HG03460 (cell line): ENCODE measurements at regions not wholly inside any gene's neighbourhood (a gene's known extent, or its start where the extent isn't known, plus 50 kb on each side); places are given as distances from the start of the nearest gene placed in this dataset.
"Not testable (repeated sequence)": the region's sequence is repeated elsewhere in the genome, so short reads cannot be mapped to it uniquely, and the experiment has no call there.

ENCODE experiments used
- ATAC-seq: cut with Tn5 transposase; IDR thresholded peaks from one replicate; pipeline ENCODE4 v1.9.1; 2021; ENCODE audit not compliant: unreplicated experiment

GRCh38 chr4:3865986-3866812 lies 100.0 kb downstream of the ADRA2C start:
- no peak for ATAC-seq

- no peak for ATAC-seq
Measured at GRCh38 chr4:3866813-3867129, 100.6 kb downstream of the ADRA2C start.

DNA sequence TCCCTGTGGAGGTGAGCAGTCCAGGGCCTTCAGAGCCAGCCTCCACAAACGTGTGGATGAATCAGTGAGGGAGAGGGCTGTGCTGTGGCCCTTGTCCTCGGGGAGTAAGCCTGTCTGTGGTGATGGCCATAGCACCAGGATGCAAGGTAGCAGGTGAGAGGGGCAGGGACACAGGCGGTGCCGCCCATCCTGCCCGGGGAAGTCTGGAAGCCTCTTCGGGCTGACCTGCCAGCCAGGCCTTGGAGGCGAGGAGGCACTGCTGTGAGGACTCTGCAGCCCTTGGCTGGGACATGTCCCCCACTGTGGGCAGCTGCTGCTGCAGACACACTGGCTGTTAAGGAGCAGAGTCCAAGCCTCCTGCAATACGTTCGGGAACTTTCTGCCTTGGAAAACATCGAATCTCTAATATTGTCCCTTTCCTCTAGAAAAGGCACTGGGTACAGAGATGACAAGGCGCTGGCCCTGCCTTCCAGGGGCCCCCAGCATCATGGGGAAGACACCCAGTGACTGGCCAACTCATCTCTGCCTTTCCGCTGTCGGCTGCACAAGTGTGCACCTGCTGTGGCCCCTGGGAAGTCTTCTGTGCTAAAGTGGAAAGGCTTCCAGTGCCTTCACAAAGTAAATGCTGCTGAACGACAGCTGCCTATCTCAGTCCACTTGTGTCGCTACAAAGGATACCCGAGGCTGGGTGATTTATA lies 101.4 kb downstream of the ADRA2C start:
- ATAC-seq = no peak

DNA sequence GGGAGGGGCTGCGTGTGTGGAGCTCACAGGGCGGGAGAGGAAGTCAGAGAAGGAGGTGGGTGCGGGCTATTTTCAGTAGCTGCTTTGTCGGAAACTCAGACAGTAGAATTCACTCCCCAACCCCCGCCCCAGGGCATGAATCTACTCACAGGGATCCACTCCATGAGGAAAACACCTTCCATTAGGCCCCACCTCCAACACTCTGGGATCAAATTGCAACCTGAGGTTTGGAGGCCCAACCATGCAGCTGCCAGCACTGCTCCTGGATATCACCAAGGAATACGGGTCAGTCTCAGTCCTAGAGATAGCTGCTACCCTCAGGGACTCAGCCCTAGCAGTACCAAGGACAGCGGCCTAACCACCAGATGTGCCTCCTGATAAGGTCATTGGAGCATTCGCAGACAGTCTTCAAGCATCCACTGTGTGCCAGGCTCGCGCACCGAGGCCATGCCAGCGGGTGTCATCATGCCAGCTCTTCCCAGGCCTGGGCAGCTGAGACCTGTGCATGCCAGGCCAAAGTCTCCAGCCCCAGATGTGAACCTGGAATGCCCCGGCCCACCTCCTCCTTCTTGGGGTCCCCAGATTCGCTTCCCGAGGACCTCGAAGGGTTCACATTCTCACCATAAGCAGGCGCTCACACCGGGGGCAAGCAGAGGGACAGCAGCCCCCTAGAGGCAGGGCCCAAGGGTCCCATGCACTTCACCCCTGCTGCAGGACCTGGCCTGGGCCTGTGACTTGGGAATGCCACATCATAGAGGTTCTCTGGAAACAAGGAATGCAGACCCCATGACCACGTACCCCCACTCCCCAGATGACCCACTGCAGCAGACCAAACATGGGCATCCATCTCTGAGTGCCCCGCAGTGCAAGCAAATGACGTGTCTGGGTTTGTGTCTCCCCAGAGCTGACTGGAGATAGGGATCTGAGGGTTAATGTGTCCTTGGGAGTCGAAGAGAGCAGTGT lies 102.3 kb downstream of the ADRA2C start:
- no peak for ATAC-seq

DNA sequence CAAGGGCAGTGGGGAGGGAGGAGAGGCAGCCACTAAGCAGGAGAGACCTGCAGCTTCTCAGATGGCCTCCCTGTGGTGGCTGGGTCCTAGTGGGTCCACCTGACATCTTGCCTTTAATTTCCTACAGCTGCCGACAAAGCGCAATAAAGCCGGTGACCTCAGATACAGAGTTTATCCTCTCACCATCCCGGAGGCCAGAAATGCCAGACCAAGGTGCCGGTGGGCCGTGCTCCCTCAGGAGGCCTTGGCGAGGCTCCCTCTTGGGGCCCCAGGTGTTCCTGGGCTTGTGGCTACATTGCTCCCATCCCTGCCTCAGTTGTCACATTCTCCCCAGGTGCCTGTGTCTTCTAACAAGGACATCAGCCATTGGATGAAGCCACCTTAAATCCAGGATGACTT lies 103.0 kb downstream of the ADRA2C start:
- ATAC-seq = no peak

DNA sequence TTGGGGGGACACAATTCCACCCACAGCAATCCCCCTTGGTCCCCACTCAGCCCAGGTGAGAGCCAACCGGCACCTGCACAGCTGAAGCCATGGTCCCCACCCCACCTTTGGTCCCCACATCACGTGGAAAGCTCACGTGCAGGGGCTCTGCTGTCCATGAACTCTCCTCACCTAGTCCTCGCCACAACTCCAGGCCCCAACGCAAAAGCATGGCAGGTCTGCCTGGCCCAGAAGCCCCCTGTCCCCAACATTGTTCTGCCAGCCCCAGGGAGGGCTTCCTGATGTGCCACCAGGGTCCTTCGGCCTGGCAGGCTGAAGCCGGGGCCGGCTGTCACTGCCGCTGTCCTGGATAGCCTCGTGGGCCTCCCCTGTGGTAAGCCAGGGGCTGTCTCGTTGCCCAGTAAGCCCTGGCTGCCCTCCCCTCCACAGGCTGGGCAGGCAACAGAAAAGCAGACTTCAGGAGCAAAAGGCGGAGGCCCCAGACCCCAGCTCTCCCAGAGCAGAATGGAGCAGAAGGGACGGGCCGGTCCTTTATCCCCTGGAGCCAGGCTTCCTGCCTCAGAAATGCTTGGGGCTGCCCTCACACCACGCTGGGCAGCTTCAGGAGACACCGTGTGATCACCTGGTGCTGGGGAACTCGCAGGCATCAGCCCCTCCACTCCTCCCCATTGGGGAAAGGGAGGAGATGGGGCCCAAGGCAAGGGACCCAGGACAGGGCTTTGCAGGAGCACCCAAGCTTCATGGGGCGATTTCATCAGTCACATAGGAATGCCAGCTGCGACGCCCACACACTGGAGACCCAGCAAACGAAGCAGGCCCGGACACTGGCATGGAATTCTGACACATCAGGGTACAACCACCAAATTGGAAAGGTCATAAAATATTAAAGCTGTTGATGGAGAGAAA lies 103.7 kb downstream of the ADRA2C start:
- ATAC-seq = no peak

GRCh38 chr4:3870567-3870962 lies 104.4 kb downstream of the ADRA2C start:
- ATAC-seq = no peak

GRCh38 chr4:3871181-3871852 lies 105.1 kb downstream of the ADRA2C start:
- no peak for ATAC-seq

DNA sequence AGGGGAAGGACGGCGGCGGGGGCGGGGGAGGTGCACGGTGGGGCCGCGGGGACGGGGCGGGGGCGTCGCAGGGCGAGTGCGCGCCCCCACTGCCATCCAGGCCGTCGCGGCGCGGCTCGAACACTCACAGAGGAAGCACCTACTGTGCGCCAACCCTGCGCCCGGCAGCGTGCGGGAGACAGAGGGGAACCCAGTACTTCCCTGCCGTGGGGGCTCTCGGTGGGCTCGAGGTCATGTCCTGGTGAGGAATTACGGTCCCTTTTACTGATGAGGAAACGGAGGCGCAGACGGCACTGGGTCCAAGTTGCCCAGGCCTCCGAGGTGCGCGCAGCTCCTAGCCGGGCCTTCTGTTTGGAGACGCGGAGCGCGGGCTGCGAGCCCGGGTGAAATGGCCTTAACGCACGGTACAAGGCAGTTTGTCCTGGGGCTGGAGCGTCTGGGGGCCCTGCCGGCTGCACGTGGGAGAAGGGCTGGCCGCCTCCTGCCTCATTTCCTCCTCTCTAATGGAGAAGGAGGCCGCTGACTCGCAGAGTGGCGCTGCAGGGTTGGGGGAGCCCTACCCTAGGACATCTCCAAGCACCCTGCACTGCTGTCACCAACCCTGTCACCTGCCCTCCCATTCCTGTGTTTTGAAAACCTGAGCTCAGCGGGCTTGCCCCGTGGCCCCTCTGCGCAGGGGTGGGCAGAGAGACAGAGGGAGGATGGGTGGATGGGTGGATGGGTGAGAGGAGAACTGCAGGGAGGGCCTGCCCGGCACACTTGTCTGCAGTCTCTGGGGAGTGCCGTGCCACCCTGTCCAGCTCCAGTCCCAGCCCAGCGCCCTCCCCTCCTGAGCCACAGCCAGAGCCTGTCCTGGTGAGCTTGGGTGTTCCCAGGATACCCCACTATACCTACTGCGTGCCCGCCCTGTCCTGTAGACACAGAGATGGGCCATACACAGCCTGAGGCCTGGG lies 106.0 kb downstream of the ADRA2C start:
- no peak for ATAC-seq

DNA sequence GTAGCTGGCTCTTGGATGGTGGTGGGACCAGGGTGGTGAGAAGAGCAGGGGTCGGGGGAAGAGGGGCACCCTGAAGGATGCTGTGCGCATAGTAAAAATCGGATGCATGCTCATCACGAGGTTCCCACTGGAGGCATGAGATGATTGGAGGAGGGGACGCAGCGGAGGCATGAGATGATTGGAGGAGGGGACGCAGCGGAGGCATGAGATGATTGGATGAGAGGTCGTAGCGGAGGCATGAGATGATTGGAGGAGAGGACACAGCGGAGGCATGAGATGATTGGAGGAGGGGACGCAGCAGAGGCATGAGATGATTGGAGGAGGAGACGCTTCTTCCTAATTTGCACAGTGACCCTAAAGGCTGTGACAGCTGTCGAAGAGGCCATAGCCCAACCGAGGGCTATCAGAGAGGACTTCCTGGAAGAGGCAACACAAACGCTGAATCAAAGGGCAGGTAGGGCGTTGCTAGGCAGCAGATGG lies 106.7 kb downstream of the ADRA2C start:
- no peak for ATAC-seq

DNA sequence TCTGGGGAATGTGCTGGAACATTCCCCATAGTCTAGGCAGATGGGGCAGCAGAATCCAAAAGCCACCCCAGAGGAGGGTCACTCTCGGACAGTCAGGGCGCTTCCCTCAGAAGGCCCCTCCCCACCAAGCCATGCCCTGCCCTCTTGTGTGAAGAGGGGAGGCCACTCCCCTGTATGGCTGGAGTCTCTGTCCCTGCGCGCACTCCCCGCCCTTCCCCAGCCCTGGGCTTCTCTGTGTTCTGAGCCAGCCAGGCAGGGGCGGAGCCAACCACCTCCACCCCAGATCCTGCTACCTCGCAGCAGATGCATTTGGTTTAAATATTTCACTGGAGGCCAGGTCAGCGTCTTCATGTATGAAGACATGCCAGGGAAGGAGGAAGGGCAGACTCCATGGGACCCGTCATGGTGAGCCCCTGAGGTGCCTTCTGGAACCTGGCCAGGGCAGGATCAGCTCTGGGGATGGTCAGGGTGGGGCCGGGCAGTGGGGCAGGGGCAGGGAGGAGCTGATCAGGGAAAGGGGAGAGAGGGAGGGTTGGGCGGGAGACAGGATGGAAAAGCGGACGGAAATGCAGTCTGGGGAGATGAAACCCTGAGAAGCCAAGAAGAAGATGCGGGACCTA lies 107.3 kb downstream of the ADRA2C start:
- ATAC-seq = no peak

DNA sequence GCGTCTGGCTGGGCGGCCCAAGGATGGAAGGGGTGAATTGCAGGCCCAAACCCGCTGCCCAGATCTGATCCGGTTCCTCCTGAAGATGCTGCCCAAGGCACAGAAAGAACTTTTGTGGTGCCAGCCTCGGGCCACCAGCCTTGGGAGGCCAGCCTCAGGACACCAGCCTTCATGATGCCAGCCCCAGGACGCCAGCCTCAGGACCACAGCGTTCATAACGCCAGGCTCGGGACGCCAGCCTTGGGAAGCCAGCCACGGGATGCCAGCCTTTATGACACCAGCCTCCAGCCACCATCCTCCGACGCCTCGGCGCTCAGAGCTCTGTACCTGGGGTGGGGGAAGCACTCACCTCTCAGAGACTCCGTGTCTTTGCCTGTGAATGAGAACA lies 107.8 kb downstream of the ADRA2C start:
- no peak for ATAC-seq

GRCh38 chr4:3874525-3875110 lies 108.4 kb downstream of the ADRA2C start:
- no peak for ATAC-seq

GRCh38 chr4:3875466-3875865 lies 109.3 kb downstream of the ADRA2C start:
- no peak for ATAC-seq

DNA sequence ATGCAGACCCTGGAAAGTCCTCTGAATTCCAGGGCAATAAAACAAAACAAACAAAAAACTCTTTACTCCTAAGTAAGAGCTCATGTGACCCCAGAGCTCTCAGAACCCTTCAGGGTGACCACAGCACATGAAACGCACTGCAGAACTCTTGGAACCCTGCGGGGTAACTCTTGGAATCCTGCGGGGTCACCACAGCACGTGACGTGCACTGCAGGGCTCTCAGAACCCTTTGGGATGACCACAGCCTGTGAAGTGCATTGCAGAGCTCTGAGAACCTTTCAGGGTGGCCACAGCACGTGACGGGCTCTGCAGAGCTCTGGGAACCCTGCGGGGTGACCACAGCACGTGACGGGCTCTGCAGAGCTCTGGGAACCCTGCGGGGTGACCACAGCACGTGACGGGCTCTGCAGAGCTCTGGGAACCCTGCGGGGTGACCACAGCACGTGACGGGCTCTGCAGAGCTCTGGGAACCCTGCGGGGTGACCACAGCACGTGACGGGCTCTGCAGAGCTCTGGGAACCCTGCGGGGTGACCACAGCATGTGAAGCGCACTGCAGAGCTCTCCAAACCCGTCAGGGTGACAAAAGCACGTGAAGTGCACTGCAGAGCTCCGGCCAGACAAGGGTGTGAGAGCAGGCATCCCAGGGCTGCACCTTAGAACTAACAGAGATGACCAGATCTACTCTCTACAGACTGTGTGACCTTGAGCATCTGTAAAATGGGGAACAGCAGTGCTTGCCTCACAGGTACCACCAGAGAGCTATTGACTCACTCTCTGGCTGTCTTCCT lies 110.1 kb downstream of the ADRA2C start:
- not testable (repeated sequence) for ATAC-seq

GRCh38 chr4:3877236-3877635 lies 111.1 kb downstream of the ADRA2C start:
- ATAC-seq = no peak

DNA sequence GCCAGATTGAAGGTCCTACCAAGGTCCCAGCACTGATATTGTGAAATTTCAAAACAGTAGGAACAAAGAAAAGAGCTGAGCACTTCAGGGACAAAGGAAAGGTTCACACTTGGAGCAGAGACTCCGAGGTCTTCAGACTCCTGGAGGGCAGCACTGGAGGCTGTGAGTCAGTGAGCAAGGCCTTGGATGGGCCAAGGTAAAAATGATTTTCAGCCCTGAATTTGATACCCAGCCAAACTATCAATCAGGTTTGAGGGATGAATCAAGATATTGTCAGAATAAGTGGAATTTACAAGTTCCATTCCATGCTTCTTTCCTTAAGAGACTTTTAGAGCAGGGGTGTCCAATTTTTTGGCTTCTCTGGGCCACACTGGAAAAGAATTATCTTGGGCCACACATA lies 111.7 kb downstream of the ADRA2C start:
- no peak for ATAC-seq
